Gastrocnemius medialis (tissue), 4 donors: ENCODE measurements at regions not wholly inside any gene's neighbourhood (a gene's known extent, or its start where the extent isn't known, plus 50 kb on each side); places are given as distances from the start of the nearest gene placed in this dataset.
"Not testable (repeated sequence)": the region's sequence is repeated elsewhere in the genome, so short reads cannot be mapped to it uniquely, and the experiment has no call there.

ENCODE experiments used
- ATAC-seq, 2 donors: fragments of 150-250 bp; one replicate each; pipeline ENCODE4 v1.9.1; 2016
- DNase-seq, 2 donors: peaks; one replicate each; pipeline ENCODE4 v3.0.0-alpha.2; 2019
- H3K27ac ChIP-seq, 4 donors: fragments of 200-600 bp; sonication (generic); 1 replicate in 1 of 4; 2 replicates in 3 of 4; pipeline ENCODE4 v1.5.1; 2016 to 2018; ENCODE audit warnings: mild to moderate bottlenecking in 2 of 4, moderate library complexity in 1 of 4
- H3K27me3 ChIP-seq, 3 donors: fragments of 200-600 bp; sonication (generic) in 2 of 3; 1 replicate in 1 of 3; 2 replicates in 2 of 3; pipeline versions ENCODE4 v1.5.1 to v1.6.0; 2016 to 2019; ENCODE audit warnings: mild to moderate bottlenecking in 1 of 3, moderate library complexity in 1 of 3
- H3K36me3 ChIP-seq, 2 donors: fragments of 200-600 bp; sonication (generic) in 1 of 2; one replicate each; pipeline ENCODE4 v1.5.1; 2017 to 2018
- H3K4me1 ChIP-seq, 2 donors: fragments of 200-600 bp; sonication (generic) in 1 of 2; one replicate each; pipeline ENCODE4 v1.5.1; 2016 to 2017; ENCODE audit warnings: mild to moderate bottlenecking in 2 of 2
- H3K4me3 ChIP-seq, 4 donors: fragments of 200-600 bp; sonication (generic) in 3 of 4; 1 replicate in 1 of 4; 2 replicates in 3 of 4; pipeline ENCODE4 v1.5.1; 2016 to 2019; ENCODE audit warnings: mild to moderate bottlenecking in 2 of 4
- H3K9me3 ChIP-seq, 3 donors: fragments of 200-600 bp; sonication (generic) in 2 of 3; 1 replicate in 1 of 3; 2 replicates in 2 of 3; pipeline ENCODE4 v1.5.1; 2016 to 2019
- CTCF ChIP-seq, 5 experiments: fragments of 450-650 bp in 3 of 5; fragments of 200-600 bp in 2 of 5; sonication (generic) in 2 of 5; IDR thresholded peaks in 4 of 5; conservative IDR thresholded peaks in 1 of 5; 1 replicate in 4 of 5; 2 replicates in 1 of 5; pipeline ENCODE4 v1.5.1; 2016 to 2019; ENCODE audit warnings: antibody characterized with exemption in 5 of 5, mild to moderate bottlenecking in 3 of 5, moderate library complexity in 3 of 5
- POLR2A ChIP-seq, 2 donors: fragments of 450-650 bp; IDR thresholded peaks; one replicate each; pipeline ENCODE4 v1.6.1; 2017; ENCODE audit warnings: antibody characterized with exemption in 2 of 2, mild to moderate bottlenecking in 2 of 2, moderate library complexity in 2 of 2
- in situ Hi-C, 4 donors: fragments of 200-750 bp; cut with MboI; loops; one replicate each; pipeline versions ENCODE4 v1.15.0 to v1.8.0; 2017; ENCODE audit warnings: low sequenced_read_pairs in 4 of 4
- intact Hi-C: fragments of 100-400 bp; cut with DNase I; formaldehyde crosslinking; loops from one replicate; pipeline ENCODE4 v1.15.1; 2023; ENCODE audit warnings: low total_unique reads

GRCh38 chr6:50899306-50899870 lies 80.7 kb downstream of the TFAP2B start:
- Histone ChIP-seq H3K27me3 (no peaks in the 10 kb centered on the region), H3K4me3 (no peak overlapping the region), H3K9me3 (no peaks in the 10 kb centered on the region), H3K36me3 (no peaks in the 10 kb centered on the region), H3K27ac (no peak overlapping the region), H3K4me1 (no peaks in the 10 kb centered on the region)
- TF ChIP-seq POLR2A (IDR thresholded peaks at IDR 0.05) (no peak), CTCF (IDR thresholded peaks at IDR 0.05 in 4 of 5, conservative IDR thresholded peaks at IDR 0.05 in 1 of 5) (no peak)
- intact Hi-C loops (no loop called here), in situ Hi-C loops (no loop called here)
- DNase-seq, result no peak
- ATAC-seq, result no peak

- H3K4me1 ChIP-seq, result no peaks in the 10 kb centered on the region
- no peak overlapping the region for H3K4me3 ChIP-seq
- in situ Hi-C loops, result no loop called here
- ATAC-seq, result no peak
- intact Hi-C loops, result no loop called here
- H3K36me3 ChIP-seq, result no peaks in the 10 kb centered on the region
- H3K9me3 ChIP-seq, result no peaks in the 10 kb centered on the region
- no peak for DNase-seq
- TF ChIP-seq CTCF (IDR thresholded peaks at IDR 0.05 in 4 of 5, conservative IDR thresholded peaks at IDR 0.05 in 1 of 5) (no peak), POLR2A (IDR thresholded peaks at IDR 0.05) (no peak)
- no peaks in the 10 kb centered on the region for H3K27me3 ChIP-seq
- no peak overlapping the region for H3K27ac ChIP-seq
These were observed 83.6 kb downstream of the TFAP2B start for GRCh38 chr6:50902260-50902659.

- no peaks in the 10 kb centered on the region for H3K9me3 ChIP-seq
- no peak overlapping the region for H3K4me3 ChIP-seq
- no peaks in the 10 kb centered on the region for H3K27me3 ChIP-seq
- DNase-seq (no peak), ATAC-seq (no peak)
- no peak for TF ChIP-seq CTCF (IDR thresholded peaks at IDR 0.05 in 4 of 5, conservative IDR thresholded peaks at IDR 0.05 in 1 of 5)
- TF ChIP-seq POLR2A (IDR thresholded peaks at IDR 0.05), result no peak
- H3K4me1 ChIP-seq, result no peaks in the 10 kb centered on the region
- in situ Hi-C loops, result no loop called here
- intact Hi-C loops, result no loop called here
- H3K36me3 ChIP-seq, result no peaks in the 10 kb centered on the region
- H3K27ac ChIP-seq, result no peak overlapping the region
These were observed 86.6 kb downstream of the TFAP2B start for GRCh38 chr6:50905297-50905696.

GRCh38 chr6:50907565-50907964 lies 88.9 kb downstream of the TFAP2B start:
- Histone ChIP-seq H3K27me3 (no peaks in the 10 kb centered on the region), H3K27ac (no peak overlapping the region), H3K9me3 (no peaks in the 10 kb centered on the region), H3K36me3 (no peaks in the 10 kb centered on the region), H3K4me3 (no peak overlapping the region), H3K4me1 (no peaks in the 10 kb centered on the region)
- DNase-seq (no peak), ATAC-seq (no peak)
- in situ Hi-C loops (no loop called here), intact Hi-C loops (no loop called here)
- TF ChIP-seq POLR2A (IDR thresholded peaks at IDR 0.05) (no peak), CTCF (IDR thresholded peaks at IDR 0.05 in 4 of 5, conservative IDR thresholded peaks at IDR 0.05 in 1 of 5) (no peak)

- Histone ChIP-seq H3K9me3 (no peaks in the 10 kb centered on the region), H3K27me3 (no peaks in the 10 kb centered on the region), H3K4me3 (no peak overlapping the region), H3K27ac (no peak overlapping the region), H3K4me1 (no peaks in the 10 kb centered on the region), H3K36me3 (no peaks in the 10 kb centered on the region)
- no peak for DNase-seq
- intact Hi-C loops, result no loop called here
- in situ Hi-C loops, result no loop called here
- TF ChIP-seq POLR2A (IDR thresholded peaks at IDR 0.05) (no peak), CTCF (IDR thresholded peaks at IDR 0.05 in 4 of 5, conservative IDR thresholded peaks at IDR 0.05 in 1 of 5) (no peak)
- ATAC-seq, result no peak
These were observed 94.6 kb downstream of the TFAP2B start for GRCh38 chr6:50913105-50913770.

- ATAC-seq, intact Hi-C loops, H3K27ac ChIP-seq, DNase-seq, H3K4me3 ChIP-seq, in situ Hi-C loops, H3K9me3 ChIP-seq, H3K27me3 ChIP-seq, H3K36me3 ChIP-seq, H3K4me1 ChIP-seq: not testable (repeated sequence)
These were observed 102.7 kb downstream of the TFAP2B start for GRCh38 chr6:50921378-50921777.
